ENCODE measurements at regions not wholly inside any gene's neighbourhood (a gene's known extent, or its start where the extent isn't known, plus 50 kb on each side); places are given as distances from the start of the nearest gene placed in this dataset.
"Not testable (repeated sequence)": the region's sequence is repeated elsewhere in the genome, so short reads cannot be mapped to it uniquely, and the experiment has no call there.

GRCh38 chr5:130871346-130872086, 293.5 kb downstream of the HINT1 start:
- H3K27ac ChIP-seq (ENCODE audit: low read depth in 2 of 2, low read length in 2 of 2), result no peak overlapping the region
- no peak overlapping the region for H3K9ac ChIP-seq (ENCODE audit: low read depth in 1 of 2, low read length in 2 of 2)
- no peaks in the 10 kb centered on the region for H3K4me1 ChIP-seq (ENCODE audit: control insufficient read depth in 2 of 2, insufficient read depth in 2 of 2, low read length in 2 of 2)
- no peaks in the 10 kb centered on the region for H3K9me3 ChIP-seq (ENCODE audit: control insufficient read depth in 2 of 2, low read length in 2 of 2)
- no peaks in the 10 kb centered on the region for H3K27me3 ChIP-seq (ENCODE audit: control insufficient read depth in 2 of 2, insufficient read depth in 2 of 2, low read length in 2 of 2)
- H3K36me3 ChIP-seq (ENCODE audit: control insufficient read depth in 2 of 2, insufficient read depth in 2 of 2, low read length in 2 of 2), result no peaks in the 10 kb centered on the region
- H3K4me3 ChIP-seq (ENCODE audit: low read length in 2 of 2), result no peak overlapping the region

GRCh38 chr5:130870691-130871090, 294.4 kb downstream of the HINT1 start:
- Histone ChIP-seq H3K27me3 (ENCODE audit: control insufficient read depth in 2 of 2, insufficient read depth in 2 of 2, low read length in 2 of 2) (no peaks in the 10 kb centered on the region), H3K4me3 (ENCODE audit: low read length in 2 of 2) (no peak overlapping the region), H3K9me3 (ENCODE audit: control insufficient read depth in 2 of 2, low read length in 2 of 2) (no peaks in the 10 kb centered on the region), H3K9ac (ENCODE audit: low read depth in 1 of 2, low read length in 2 of 2) (no peak overlapping the region), H3K4me1 (ENCODE audit: control insufficient read depth in 2 of 2, insufficient read depth in 2 of 2, low read length in 2 of 2) (no peaks in the 10 kb centered on the region), H3K27ac (ENCODE audit: low read depth in 2 of 2, low read length in 2 of 2) (no peak overlapping the region), H3K36me3 (ENCODE audit: control insufficient read depth in 2 of 2, insufficient read depth in 2 of 2, low read length in 2 of 2) (no peaks in the 10 kb centered on the region)

- Histone ChIP-seq H3K36me3 (ENCODE audit: control insufficient read depth in 2 of 2, insufficient read depth in 2 of 2, low read length in 2 of 2) (no peaks in the 10 kb centered on the region), H3K4me1 (ENCODE audit: control insufficient read depth in 2 of 2, insufficient read depth in 2 of 2, low read length in 2 of 2) (no peaks in the 10 kb centered on the region), H3K27ac (ENCODE audit: low read depth in 2 of 2, low read length in 2 of 2) (no peak overlapping the region)
These were observed 296.7 kb downstream of the HINT1 start for GRCh38 chr5:130868186-130868840.

GRCh38 chr5:130845049-130845765, 319.8 kb downstream of the HINT1 start:
- peaks cover 0 to 3% of the 10 kb centered on the region in 2 donors for H3K4me1 ChIP-seq (ENCODE audit: control insufficient read depth in 2 of 2, insufficient read depth in 2 of 2, low read length in 2 of 2)
- no peaks in the 10 kb centered on the region for H3K36me3 ChIP-seq (ENCODE audit: control insufficient read depth in 2 of 2, insufficient read depth in 2 of 2, low read length in 2 of 2)
- no peak overlapping the region for H3K4me3 ChIP-seq (ENCODE audit: low read length in 2 of 2)
- H3K27me3 ChIP-seq (ENCODE audit: control insufficient read depth in 2 of 2, insufficient read depth in 2 of 2, low read length in 2 of 2), result no peaks in the 10 kb centered on the region
- no peak overlapping the region for H3K27ac ChIP-seq (ENCODE audit: low read depth in 2 of 2, low read length in 2 of 2)
- no peaks in the 10 kb centered on the region for H3K9me3 ChIP-seq (ENCODE audit: control insufficient read depth in 2 of 2, low read length in 2 of 2)
- H3K9ac ChIP-seq (ENCODE audit: low read depth in 1 of 2, low read length in 2 of 2), result no peak overlapping the region

More at GRCh38 chr5:130868186-130868840, 296.7 kb downstream of the HINT1 start:
- Histone ChIP-seq H3K9me3 (ENCODE audit: control insufficient read depth in 2 of 2, low read length in 2 of 2) (no peaks in the 10 kb centered on the region), H3K4me3 (ENCODE audit: low read length in 2 of 2) (no peak overlapping the region), H3K9ac (ENCODE audit: low read depth in 1 of 2, low read length in 2 of 2) (no peak overlapping the region), H3K27me3 (ENCODE audit: control insufficient read depth in 2 of 2, insufficient read depth in 2 of 2, low read length in 2 of 2) (no peaks in the 10 kb centered on the region)

- H3K4me3 ChIP-seq (ENCODE audit: low read length in 2 of 2), result peak overlapping the region; percentile 53 to 72
- H3K4me1 ChIP-seq (ENCODE audit: control insufficient read depth in 2 of 2, insufficient read depth in 2 of 2, low read length in 2 of 2), result peaks cover 0 to 3% of the 10 kb centered on the region in 2 donors
- peak overlapping the region in 1 of 2 donors; percentile 56 for H3K9ac ChIP-seq (ENCODE audit: low read depth in 1 of 2, low read length in 2 of 2)
- H3K27me3 ChIP-seq (ENCODE audit: control insufficient read depth in 2 of 2, insufficient read depth in 2 of 2, low read length in 2 of 2), result no peaks in the 10 kb centered on the region
- peak overlapping the region in 1 of 2 donors; percentile 27 for H3K27ac ChIP-seq (ENCODE audit: low read depth in 2 of 2, low read length in 2 of 2)
- H3K36me3 ChIP-seq (ENCODE audit: control insufficient read depth in 2 of 2, insufficient read depth in 2 of 2, low read length in 2 of 2), result no peaks in the 10 kb centered on the region
- H3K9me3 ChIP-seq (ENCODE audit: control insufficient read depth in 2 of 2, low read length in 2 of 2), result no peaks in the 10 kb centered on the region
These were observed 328.1 kb downstream of the HINT1 start for GRCh38 chr5:130836729-130837649.

GRCh38 chr5:130817598-130818384, 347.3 kb downstream of the HINT1 start:
- not testable (repeated sequence) for H3K27me3 ChIP-seq (ENCODE audit: control insufficient read depth in 2 of 2, insufficient read depth in 2 of 2, low read length in 2 of 2)

GRCh38 chr5:130815246-130815645, 349.8 kb downstream of the HINT1 start:
- H3K4me3 ChIP-seq (ENCODE audit: low read length in 2 of 2), result no peak overlapping the region
- H3K27me3 ChIP-seq (ENCODE audit: control insufficient read depth in 2 of 2, insufficient read depth in 2 of 2, low read length in 2 of 2), result no peaks in the 10 kb centered on the region
- no peak overlapping the region for H3K9ac ChIP-seq (ENCODE audit: low read depth in 1 of 2, low read length in 2 of 2)
- H3K4me1 ChIP-seq (ENCODE audit: control insufficient read depth in 2 of 2, insufficient read depth in 2 of 2, low read length in 2 of 2), result no peaks in the 10 kb centered on the region
- no peaks in the 10 kb centered on the region for H3K9me3 ChIP-seq (ENCODE audit: control insufficient read depth in 2 of 2, low read length in 2 of 2)
- no peak overlapping the region for H3K27ac ChIP-seq (ENCODE audit: low read depth in 2 of 2, low read length in 2 of 2)
- H3K36me3 ChIP-seq (ENCODE audit: control insufficient read depth in 2 of 2, insufficient read depth in 2 of 2, low read length in 2 of 2), result no peaks in the 10 kb centered on the region

More at GRCh38 chr5:130817598-130818384, 347.3 kb downstream of the HINT1 start:
- H3K36me3 ChIP-seq (ENCODE audit: control insufficient read depth in 2 of 2, insufficient read depth in 2 of 2, low read length in 2 of 2); H3K4me3 ChIP-seq (ENCODE audit: low read length in 2 of 2); H3K27ac ChIP-seq (ENCODE audit: low read depth in 2 of 2, low read length in 2 of 2); H3K9ac ChIP-seq (ENCODE audit: low read depth in 1 of 2, low read length in 2 of 2); H3K9me3 ChIP-seq (ENCODE audit: control insufficient read depth in 2 of 2, low read length in 2 of 2); H3K4me1 ChIP-seq (ENCODE audit: control insufficient read depth in 2 of 2, insufficient read depth in 2 of 2, low read length in 2 of 2): not testable (repeated sequence)

GRCh38 chr5:130808691-130809090, 356.4 kb downstream of the HINT1 start:
- Histone ChIP-seq H3K27me3 (ENCODE audit: control insufficient read depth in 2 of 2, insufficient read depth in 2 of 2, low read length in 2 of 2) (no peaks in the 10 kb centered on the region), H3K36me3 (ENCODE audit: control insufficient read depth in 2 of 2, insufficient read depth in 2 of 2, low read length in 2 of 2) (no peaks in the 10 kb centered on the region), H3K9me3 (ENCODE audit: control insufficient read depth in 2 of 2, low read length in 2 of 2) (no peaks in the 10 kb centered on the region), H3K4me1 (ENCODE audit: control insufficient read depth in 2 of 2, insufficient read depth in 2 of 2, low read length in 2 of 2) (no peaks in the 10 kb centered on the region), H3K27ac (ENCODE audit: low read depth in 2 of 2, low read length in 2 of 2) (no peak overlapping the region), H3K9ac (ENCODE audit: low read depth in 1 of 2, low read length in 2 of 2) (no peak overlapping the region), H3K4me3 (ENCODE audit: low read length in 2 of 2) (no peak overlapping the region)

GRCh38 chr5:130805648-130806047, 359.4 kb downstream of the HINT1 start:
- Histone ChIP-seq H3K9me3 (ENCODE audit: control insufficient read depth in 2 of 2, low read length in 2 of 2) (no peaks in the 10 kb centered on the region), H3K4me3 (ENCODE audit: low read length in 2 of 2) (no peak overlapping the region), H3K9ac (ENCODE audit: low read depth in 1 of 2, low read length in 2 of 2) (no peak overlapping the region), H3K36me3 (ENCODE audit: control insufficient read depth in 2 of 2, insufficient read depth in 2 of 2, low read length in 2 of 2) (no peaks in the 10 kb centered on the region), H3K4me1 (ENCODE audit: control insufficient read depth in 2 of 2, insufficient read depth in 2 of 2, low read length in 2 of 2) (no peaks in the 10 kb centered on the region), H3K27ac (ENCODE audit: low read depth in 2 of 2, low read length in 2 of 2) (no peak overlapping the region), H3K27me3 (ENCODE audit: control insufficient read depth in 2 of 2, insufficient read depth in 2 of 2, low read length in 2 of 2) (no peaks in the 10 kb centered on the region)
